Hepatocyte (in vitro differentiated cells): ENCODE measurements at regions not wholly inside any gene's neighbourhood (a gene's known extent, or its start where the extent isn't known, plus 50 kb on each side); places are given as distances from the start of the nearest gene placed in this dataset.

Experiments
- DNase-seq: peaks from one replicate; pipeline ENCODE4 v3.0.0-alpha.2; 2016; ENCODE audit warnings: low spot score
- H2AFZ ChIP-seq: fragments of 200-600 bp; sonication (generic); 2 replicates; pipeline ENCODE4 v1.6.0; 2016; ENCODE audit warnings: antibody characterized with exemption, mild to moderate bottlenecking
- H3K27ac ChIP-seq: fragments of 200-600 bp; sonication (generic); 2 replicates; pipeline ENCODE4 v1.5.1; 2016; ENCODE audit warnings: mild to moderate bottlenecking
- H3K27me3 ChIP-seq: fragments of 200-600 bp; sonication (generic); 2 replicates; pipeline ENCODE4 v1.6.1; 2016
- H3K36me3 ChIP-seq: fragments of 200-600 bp; sonication (generic); replicated peaks from 2 replicates; pipeline ENCODE4 v1.5.1; 2016; ENCODE audit warnings: low read depth; ENCODE audit not compliant: insufficient read depth
- H3K4me1 ChIP-seq: fragments of 200-600 bp; sonication (generic); 2 replicates; pipeline ENCODE4 v1.5.1; 2016; ENCODE audit warnings: mild to moderate bottlenecking, moderate library complexity; ENCODE audit not compliant: insufficient read depth
- H3K4me2 ChIP-seq: fragments of 200-600 bp; sonication (generic); 2 replicates; pipeline ENCODE4 v1.6.0; 2016
- H3K4me3 ChIP-seq: fragments of 200-600 bp; sonication (generic); 2 replicates; pipeline ENCODE4 v1.5.1; 2016; ENCODE audit warnings: mild to moderate bottlenecking
- H3K79me2 ChIP-seq: fragments of 200-600 bp; sonication (generic); 2 replicates; pipeline ENCODE4 v1.6.0; 2017; ENCODE audit warnings: mild to moderate bottlenecking
- H3K9me2 ChIP-seq: fragments of 200-600 bp; sonication (generic); replicated peaks from 2 replicates; pipeline ENCODE4 v1.6.0; 2017; ENCODE audit warnings: mild to moderate bottlenecking; ENCODE audit not compliant: insufficient read depth
- H3K9me3 ChIP-seq: fragments of 200-600 bp; sonication (generic); 2 replicates; pipeline ENCODE4 v1.5.1; 2016; ENCODE audit warnings: low read depth, mild to moderate bottlenecking
- H4K20me1 ChIP-seq: fragments of 200-600 bp; sonication (generic); 2 replicates; pipeline ENCODE4 v1.6.0; 2016; ENCODE audit warnings: mild to moderate bottlenecking; ENCODE audit not compliant: insufficient read depth, poor library complexity, severe bottlenecking
- CTCF ChIP-seq: fragments of 200-600 bp; sonication (generic); IDR thresholded peaks from 2 replicates; pipeline ENCODE4 v1.5.1; 2016; ENCODE audit warnings: antibody characterized with exemption, mild to moderate bottlenecking; ENCODE audit not compliant: poor library complexity
- EZH2 ChIP-seq: fragments of 200-600 bp; sonication (generic); IDR thresholded peaks from 2 replicates; pipeline ENCODE4 v1.6.1; 2016; ENCODE audit warnings: antibody characterized with exemption, mild to moderate bottlenecking, borderline replicate concordance
- EZH2phosphoT487 ChIP-seq: fragments of 200-600 bp; sonication (generic); IDR thresholded peaks from one replicate; pipeline ENCODE4 v1.6.1; 2018; ENCODE audit warnings: antibody characterized with exemption, mild to moderate bottlenecking, low read depth, moderate library complexity; ENCODE audit not compliant: unreplicated experiment, severe bottlenecking
- WGBS: methylation state at CpG from one replicate; pipeline ENCODE4 v1.1.6; 2016; ENCODE audit warnings: low lambda C conversion rate; ENCODE audit errors: missing lambda C conversion rate; 5-methylcytosine and 5-hydroxymethylcytosine counted together

GRCh38 chr18:45556222-45556621 is 59.1 kb upstream of the SLC14A2 start:
- no peaks in the 10 kb centered on the region for H3K9me2 ChIP-seq
- 95% methylated on average over 2 of the region's 2 CpGs for WGBS
- no peaks in the 10 kb centered on the region for H3K36me3 ChIP-seq
- H2AFZ ChIP-seq, result no peak overlapping the region
- H3K27ac ChIP-seq, result no peak overlapping the region
- TF ChIP-seq EZH2phosphoT487 (no peak), EZH2 (no peak), CTCF (no peak)
- DNase-seq, result no peak
- H3K4me2 ChIP-seq, result no peak overlapping the region
- no peaks in the 10 kb centered on the region for H4K20me1 ChIP-seq
- H3K4me1 ChIP-seq, result peaks cover 8% of the 10 kb centered on the region
- H3K79me2 ChIP-seq, result no peaks in the 10 kb centered on the region
- no peaks in the 10 kb centered on the region for H3K27me3 ChIP-seq
- no peaks in the 10 kb centered on the region for H3K9me3 ChIP-seq
- no peak overlapping the region for H3K4me3 ChIP-seq

GRCh38 chr18:45557287-45557686 is 58.0 kb upstream of the SLC14A2 start:
- TF ChIP-seq EZH2phosphoT487 (no peak), EZH2 (no peak), CTCF (no peak)
- Histone ChIP-seq H4K20me1 (no peaks in the 10 kb centered on the region), H3K4me1 (peaks cover 8% of the 10 kb centered on the region), H3K27ac (no peak overlapping the region), H2AFZ (no peak overlapping the region), H3K4me2 (no peak overlapping the region), H3K4me3 (no peak overlapping the region), H3K36me3 (no peaks in the 10 kb centered on the region), H3K27me3 (no peaks in the 10 kb centered on the region), H3K9me3 (no peaks in the 10 kb centered on the region), H3K9me2 (no peaks in the 10 kb centered on the region), H3K79me2 (no peaks in the 10 kb centered on the region)
- 75% methylated on average over 4 of the region's 4 CpGs for WGBS
- DNase-seq, result no peak

- no peaks in the 10 kb centered on the region for H3K9me2 ChIP-seq
- H3K4me1 ChIP-seq, result peaks cover 8% of the 10 kb centered on the region
- H3K79me2 ChIP-seq, result no peaks in the 10 kb centered on the region
- no peaks in the 10 kb centered on the region for H4K20me1 ChIP-seq
- no peaks in the 10 kb centered on the region for H3K36me3 ChIP-seq
- no peak overlapping the region for H3K27ac ChIP-seq
- no peak overlapping the region for H2AFZ ChIP-seq
- DNase-seq, result no peak
- H3K4me3 ChIP-seq, result no peak overlapping the region
- no peaks in the 10 kb centered on the region for H3K9me3 ChIP-seq
- TF ChIP-seq EZH2 (no peak), CTCF (no peak), EZH2phosphoT487 (no peak)
- H3K4me2 ChIP-seq, result no peak overlapping the region
- no peaks in the 10 kb centered on the region for H3K27me3 ChIP-seq
Measured at GRCh38 chr18:45557779-45558178, 57.5 kb upstream of the SLC14A2 start.

DNA sequence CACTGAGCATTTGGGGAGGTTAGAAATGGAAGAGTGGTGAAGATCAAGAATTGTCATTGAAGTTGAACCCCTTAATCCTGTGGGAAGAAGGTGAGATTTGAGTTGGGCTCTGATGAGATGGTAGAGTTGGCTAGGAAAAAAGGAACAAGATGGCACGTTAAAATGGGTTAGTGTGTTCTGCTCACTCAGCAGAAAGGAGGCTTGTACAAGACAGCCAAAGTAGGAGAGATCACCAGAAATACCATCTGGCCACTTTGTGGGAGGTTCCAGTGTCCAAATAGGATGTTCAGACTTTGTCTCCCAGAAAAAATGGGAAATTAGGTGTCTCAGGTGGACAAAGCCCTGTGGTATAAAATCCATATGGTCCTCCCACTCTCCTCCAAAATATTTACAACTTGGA is 56.0 kb upstream of the SLC14A2 start:
- TF ChIP-seq EZH2 (no peak), CTCF (no peak), EZH2phosphoT487 (no peak)
- H2AFZ ChIP-seq, result no peak overlapping the region
- no peaks in the 10 kb centered on the region for H3K79me2 ChIP-seq
- 89% methylated on average over 1 of the region's 1 CpG for WGBS
- no peak for DNase-seq
- no peaks in the 10 kb centered on the region for H3K9me3 ChIP-seq
- no peak overlapping the region for H3K4me2 ChIP-seq
- H3K4me3 ChIP-seq, result no peak overlapping the region
- no peaks in the 10 kb centered on the region for H4K20me1 ChIP-seq
- no peaks in the 10 kb centered on the region for H3K36me3 ChIP-seq
- no peak overlapping the region for H3K27ac ChIP-seq
- H3K27me3 ChIP-seq, result no peaks in the 10 kb centered on the region
- H3K4me1 ChIP-seq, result peaks cover 12% of the 10 kb centered on the region
- no peaks in the 10 kb centered on the region for H3K9me2 ChIP-seq
